ENCODE measurements at regions not wholly inside any gene's neighbourhood (a gene's known extent, or its start where the extent isn't known, plus 50 kb on each side); places are given as distances from the start of the nearest gene placed in this dataset.

- ATAC-seq = no peak
Measured at GRCh38 chr5:73267766-73268435, 94.9 kb downstream of the TMEM174 start.

GRCh38 chr5:73266925-73267765 is 94.2 kb downstream of the TMEM174 start:
- ATAC-seq = no peak
- DNase-seq (ENCODE audit: low spot score) = no peak

More at GRCh38 chr5:73267766-73268435, 94.9 kb downstream of the TMEM174 start:
- DNase-seq (ENCODE audit: low spot score) = no peak

GRCh38 chr5:73266176-73266738 is 93.3 kb downstream of the TMEM174 start:
- DNase-seq (ENCODE audit: low spot score) (no peak), ATAC-seq (no peak)

GRCh38 chr5:73265641-73266040 is 92.6 kb downstream of the TMEM174 start:
- DNase-seq (ENCODE audit: low spot score) (no peak), ATAC-seq (no peak)

DNA sequence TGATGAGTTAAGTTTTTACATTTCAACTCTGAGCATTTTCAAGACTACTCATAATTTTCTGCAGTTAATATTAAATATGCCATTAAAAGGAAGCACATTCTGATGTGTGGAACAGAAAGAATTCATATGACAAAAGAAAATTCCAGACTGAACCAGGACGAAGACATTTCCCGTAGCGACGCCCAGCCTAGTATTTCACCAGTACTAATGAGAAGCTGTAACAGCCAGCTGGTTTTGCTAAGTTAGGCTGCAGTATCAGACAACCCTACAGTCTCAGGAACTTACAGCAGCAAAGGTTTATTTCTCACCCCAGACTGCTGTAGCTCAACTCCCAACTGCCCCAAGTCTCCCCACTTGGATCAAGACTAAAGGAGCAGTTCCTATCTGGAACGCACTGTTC is 91.6 kb downstream of the TMEM174 start:
- DNase-seq (ENCODE audit: low spot score) = no peak
- no peak for ATAC-seq

DNA sequence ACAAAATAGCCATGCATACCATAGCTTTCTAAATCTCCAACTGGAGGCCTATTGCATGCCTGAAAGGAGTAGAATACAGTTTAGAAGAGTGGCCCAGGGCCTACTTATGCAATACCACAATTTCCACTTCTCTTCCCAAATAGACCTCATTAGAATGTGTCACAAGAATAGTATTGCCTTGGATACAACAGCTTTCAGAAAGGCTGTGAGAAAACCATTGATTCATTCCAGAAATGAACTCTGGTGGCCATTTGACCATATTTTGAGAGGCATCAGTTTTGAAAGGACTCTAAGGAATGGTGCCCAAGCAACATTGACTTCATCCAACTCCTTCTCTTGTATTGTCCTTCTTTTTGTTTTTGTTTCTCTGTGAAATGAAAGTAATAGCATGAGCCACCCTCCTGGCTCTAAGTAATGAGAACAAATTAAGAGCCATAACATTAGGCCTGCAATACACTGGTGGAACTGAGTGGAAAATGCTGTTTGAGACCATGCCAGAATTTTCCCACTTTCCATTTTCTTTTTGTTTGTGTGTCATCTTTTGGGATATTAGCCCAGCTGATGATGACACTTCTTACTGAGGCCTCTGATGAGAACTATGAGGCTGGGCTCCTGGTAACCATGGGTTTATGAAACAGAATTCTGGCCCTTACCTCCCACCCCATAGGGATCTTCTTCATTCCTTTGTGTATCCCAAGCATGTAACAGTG is 90.2 kb downstream of the TMEM174 start:
- no peak for ATAC-seq

GRCh38 chr5:73256862-73257261 is 83.9 kb downstream of the TMEM174 start:
- DNase-seq (ENCODE audit: low spot score) = no peak

More for the DNA sequence above, 90.2 kb downstream of the TMEM174 start:
- DNase-seq (ENCODE audit: low spot score) = no peak

DNA sequence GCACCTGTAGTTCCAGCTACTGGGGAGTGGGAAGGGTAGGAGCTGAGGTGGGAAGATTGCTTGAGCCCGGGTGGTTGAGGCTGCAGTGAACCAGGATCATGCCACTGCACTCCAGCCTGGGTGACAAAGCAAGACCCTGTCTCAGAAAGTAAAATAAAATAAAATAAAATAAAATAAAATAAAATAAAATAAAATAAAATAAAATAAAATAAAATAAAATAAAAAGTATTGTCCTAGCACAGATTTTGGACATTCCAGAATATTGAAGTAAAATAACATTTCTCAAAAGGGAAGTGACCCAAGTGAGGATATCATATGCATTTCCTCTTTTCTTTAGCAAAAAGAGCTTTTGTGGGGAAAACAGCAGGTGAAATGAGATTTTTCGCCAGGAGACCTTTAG is 83.5 kb downstream of the TMEM174 start:
- DNase-seq (ENCODE audit: low spot score) (no peak), ATAC-seq (no peak)

More at GRCh38 chr5:73256862-73257261, 83.9 kb downstream of the TMEM174 start:
- ATAC-seq = no peak

DNA sequence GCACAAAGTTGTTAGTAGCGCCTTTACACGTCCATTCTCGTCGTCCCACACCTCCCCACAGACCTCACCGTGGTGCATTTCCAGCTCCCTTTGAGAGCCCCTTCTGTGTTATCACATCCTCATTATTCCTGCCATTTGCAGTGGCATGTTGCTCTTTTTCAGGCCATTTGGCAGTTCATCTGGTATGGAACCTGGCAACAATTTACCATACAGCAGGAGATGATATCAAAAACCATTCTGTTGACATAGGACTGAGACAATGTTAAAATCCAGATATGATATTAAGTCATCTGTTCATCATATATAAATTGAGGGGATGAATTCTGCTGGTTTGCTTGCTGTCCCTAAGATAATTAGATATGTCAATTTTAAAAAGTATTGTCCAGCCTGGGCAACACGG is 83.0 kb downstream of the TMEM174 start:
- ATAC-seq (no peak), DNase-seq (ENCODE audit: low spot score) (no peak)

- ATAC-seq = no peak
- no peak for DNase-seq (ENCODE audit: low spot score)
Measured at GRCh38 chr5:73254642-73255041, 81.6 kb downstream of the TMEM174 start.

DNA sequence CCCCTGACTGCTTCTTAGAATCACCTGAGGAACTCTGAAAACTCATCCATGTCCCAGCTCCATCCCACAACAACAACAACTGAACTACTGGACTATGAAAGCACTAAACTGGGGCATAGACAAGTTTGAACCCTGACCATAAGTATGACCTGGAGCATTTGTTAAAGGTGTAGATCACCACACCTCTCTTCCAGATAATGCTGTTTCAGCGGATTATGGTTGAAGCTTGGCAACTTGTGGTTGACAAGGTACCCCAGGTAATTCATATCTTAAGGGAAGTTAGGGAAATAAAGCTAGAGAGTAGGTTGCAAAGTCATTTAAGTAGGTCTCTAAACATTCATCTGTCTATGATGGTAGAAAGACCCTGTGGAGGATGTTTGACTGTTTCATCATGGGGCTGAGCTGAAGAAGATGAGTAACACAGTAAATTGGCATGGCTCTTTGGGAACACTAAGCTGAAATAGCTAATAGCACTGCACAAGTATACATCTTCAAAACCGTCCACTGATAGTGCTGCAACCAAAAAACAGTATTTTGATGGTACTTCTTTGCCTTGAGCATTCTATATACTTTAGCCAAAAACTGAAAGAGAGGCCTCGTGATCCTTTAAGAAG is 80.2 kb downstream of the TMEM174 start:
- DNase-seq (ENCODE audit: low spot score) (no peak), ATAC-seq (no peak)

GRCh38 chr5:73250645-73251044 is 77.7 kb downstream of the TMEM174 start:
- DNase-seq (ENCODE audit: low spot score) (no peak), ATAC-seq (no peak)

DNA sequence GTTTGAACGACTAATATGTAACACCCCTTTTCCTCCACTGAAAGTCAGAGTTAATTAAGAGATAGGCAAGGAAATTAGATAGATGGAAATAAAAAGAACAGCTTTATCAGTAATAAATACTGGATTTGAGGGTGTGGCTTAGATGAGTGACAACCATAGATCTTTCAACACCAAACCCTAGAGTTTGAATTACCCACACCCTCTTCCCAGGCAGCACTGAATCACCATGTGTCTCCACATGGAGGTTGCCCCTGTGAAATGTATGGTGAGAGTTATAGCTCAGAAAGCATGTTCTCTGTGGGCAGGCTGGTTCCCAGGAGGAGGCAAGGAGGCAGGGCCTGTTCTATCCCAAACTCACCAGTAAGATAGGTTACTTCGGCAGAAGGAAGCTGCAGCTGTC is 69.7 kb downstream of the TMEM174 start:
- DNase-seq (ENCODE audit: low spot score) (no peak), ATAC-seq (no peak)

- DNase-seq (ENCODE audit: low spot score) (no peak), ATAC-seq (no peak)
Measured at GRCh38 chr5:73238873-73239272, 65.9 kb downstream of the TMEM174 start.

DNA sequence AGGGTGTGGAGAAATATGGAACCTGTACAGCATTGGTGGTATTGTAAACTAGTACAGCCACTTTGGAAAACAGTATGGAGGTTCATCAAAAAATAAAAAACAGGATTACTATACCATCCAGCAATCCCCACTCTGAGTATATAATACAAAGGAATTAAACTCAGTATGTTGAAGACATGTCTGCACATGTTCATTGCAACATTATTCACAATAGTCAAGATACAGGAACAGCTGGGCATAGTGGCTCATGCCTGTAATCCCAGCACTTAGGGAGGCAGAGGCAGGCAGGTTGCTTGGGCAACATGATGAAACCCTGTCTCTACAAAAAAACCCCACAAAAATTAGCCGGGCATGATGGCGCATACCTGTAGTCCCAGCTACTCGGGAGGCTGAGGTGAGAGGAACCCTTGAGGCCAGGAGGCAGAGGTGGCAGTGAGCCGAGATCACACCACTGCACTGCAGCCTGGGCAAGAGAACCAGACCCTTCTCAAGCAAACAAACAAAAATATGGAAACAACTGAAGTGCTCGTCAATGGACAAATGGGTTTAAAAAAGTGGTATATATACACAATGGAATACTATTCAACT is 63.6 kb downstream of the TMEM174 start:
- DNase-seq (ENCODE audit: low spot score) (no peak), ATAC-seq (no peak)

DNA sequence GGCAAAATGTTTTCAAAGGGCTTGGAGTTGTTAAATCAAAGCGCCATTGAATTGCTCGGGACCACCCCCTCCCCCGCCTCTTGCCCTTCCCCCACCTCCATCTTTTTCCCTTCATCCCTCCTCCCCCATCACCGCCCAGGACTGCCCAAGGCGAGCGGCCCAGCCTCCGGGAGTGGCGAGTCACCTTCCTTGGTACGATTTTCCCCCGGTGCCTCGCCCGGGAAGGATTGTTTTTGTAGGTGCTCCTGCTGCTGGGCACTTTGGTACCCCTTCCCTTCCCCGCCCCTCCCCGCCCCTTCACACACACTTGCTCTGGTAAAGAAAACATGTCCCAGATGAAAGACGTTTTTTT is 61.2 kb downstream of the TMEM174 start:
- ATAC-seq = no peak
- DNase-seq (ENCODE audit: low spot score) = no peak

GRCh38 chr5:73233461-73234203 is 60.6 kb downstream of the TMEM174 start:
- DNase-seq (ENCODE audit: low spot score) = no peak
- ATAC-seq = peak; percentile 63

GRCh38 chr5:73233053-73233460 is 60.1 kb downstream of the TMEM174 start:
- DNase-seq (ENCODE audit: low spot score) (no peak), ATAC-seq (peak; percentile 19)

- DNase-seq (ENCODE audit: low spot score) (no peak), ATAC-seq (peak; percentile 33)
Measured at GRCh38 chr5:73232266-73233041, 59.5 kb downstream of the TMEM174 start.
